WI38 (cell line): ENCODE measurements at regions not wholly inside any gene's neighbourhood (a gene's known extent, or its start where the extent isn't known, plus 50 kb on each side); places are given as distances from the start of the nearest gene placed in this dataset.

Experiments used
- H3K4me3 ChIP-seq: 2 replicates; pipeline ENCODE4 v1.5.1; 2011; ENCODE audit warnings: low read depth, mild to moderate bottlenecking, control low read depth, low read length
- TF ChIP-seq, protein P1 (sequence below): IDR thresholded peaks from 2 replicates; pipeline ENCODE4 v1.5.1; 2012; ENCODE audit warnings: low read depth, mild to moderate bottlenecking, control low read depth, low read length

DNA sequence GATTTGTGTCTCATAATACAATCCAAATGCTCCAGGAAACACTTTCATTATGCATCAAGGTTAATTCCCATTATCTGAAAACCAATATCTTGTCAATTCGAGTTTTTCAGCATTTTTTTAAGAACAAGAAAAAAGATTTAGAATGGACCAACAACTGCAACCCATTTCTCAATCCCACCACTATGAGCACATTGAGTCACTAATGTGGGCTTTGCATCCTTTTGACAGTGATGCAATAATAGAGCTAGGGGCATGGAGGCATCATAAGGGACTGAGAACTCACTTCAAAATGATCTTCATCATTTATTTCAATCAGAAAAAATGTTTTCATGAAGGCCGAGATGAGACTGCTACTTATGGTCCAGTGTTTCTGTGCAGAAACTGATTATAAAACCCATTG lies 74.8 kb upstream of the DEFB112 start:
- H3K4me3 ChIP-seq, result no peak overlapping the region
- TF ChIP-seq, protein P1, sequence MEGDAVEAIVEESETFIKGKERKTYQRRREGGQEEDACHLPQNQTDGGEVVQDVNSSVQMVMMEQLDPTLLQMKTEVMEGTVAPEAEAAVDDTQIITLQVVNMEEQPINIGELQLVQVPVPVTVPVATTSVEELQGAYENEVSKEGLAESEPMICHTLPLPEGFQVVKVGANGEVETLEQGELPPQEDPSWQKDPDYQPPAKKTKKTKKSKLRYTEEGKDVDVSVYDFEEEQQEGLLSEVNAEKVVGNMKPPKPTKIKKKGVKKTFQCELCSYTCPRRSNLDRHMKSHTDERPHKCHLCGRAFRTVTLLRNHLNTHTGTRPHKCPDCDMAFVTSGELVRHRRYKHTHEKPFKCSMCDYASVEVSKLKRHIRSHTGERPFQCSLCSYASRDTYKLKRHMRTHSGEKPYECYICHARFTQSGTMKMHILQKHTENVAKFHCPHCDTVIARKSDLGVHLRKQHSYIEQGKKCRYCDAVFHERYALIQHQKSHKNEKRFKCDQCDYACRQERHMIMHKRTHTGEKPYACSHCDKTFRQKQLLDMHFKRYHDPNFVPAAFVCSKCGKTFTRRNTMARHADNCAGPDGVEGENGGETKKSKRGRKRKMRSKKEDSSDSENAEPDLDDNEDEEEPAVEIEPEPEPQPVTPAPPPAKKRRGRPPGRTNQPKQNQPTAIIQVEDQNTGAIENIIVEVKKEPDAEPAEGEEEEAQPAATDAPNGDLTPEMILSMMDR, result no peak

DNA sequence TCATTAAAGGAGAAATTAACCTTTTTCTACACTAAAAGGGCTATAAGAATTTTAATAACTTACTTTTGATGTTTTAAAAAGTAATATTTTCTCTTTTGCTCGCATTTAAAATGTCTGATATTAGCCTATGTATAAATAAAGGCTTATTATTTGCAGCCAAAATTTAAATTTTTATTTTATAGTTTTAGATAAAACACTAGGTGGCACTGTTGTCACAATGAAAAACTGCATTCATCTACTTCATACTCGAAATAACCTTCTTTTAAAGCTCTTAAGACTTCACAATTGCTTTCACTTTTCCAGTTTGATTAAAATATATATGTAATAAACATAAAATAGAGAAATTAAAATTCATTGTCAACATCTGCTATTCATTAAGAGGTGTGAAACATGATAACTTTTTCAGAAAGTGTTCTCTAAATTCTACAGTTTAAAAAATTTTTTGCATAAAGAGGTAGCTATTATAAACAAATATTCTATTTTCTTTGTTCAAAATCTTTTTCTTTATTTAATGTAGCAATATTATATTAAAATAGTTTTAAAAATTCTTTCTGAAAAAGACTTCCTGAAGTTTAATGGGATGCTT lies 78.8 kb upstream of the DEFB112 start:
- TF ChIP-seq, protein P1, result no peak
- no peak overlapping the region for H3K4me3 ChIP-seq

- H3K4me3 ChIP-seq, result no peak overlapping the region
- TF ChIP-seq, protein P1, result no peak
Observed at GRCh38 chr6:50135968-50136367, 86.2 kb upstream of the DEFB112 start.

DNA sequence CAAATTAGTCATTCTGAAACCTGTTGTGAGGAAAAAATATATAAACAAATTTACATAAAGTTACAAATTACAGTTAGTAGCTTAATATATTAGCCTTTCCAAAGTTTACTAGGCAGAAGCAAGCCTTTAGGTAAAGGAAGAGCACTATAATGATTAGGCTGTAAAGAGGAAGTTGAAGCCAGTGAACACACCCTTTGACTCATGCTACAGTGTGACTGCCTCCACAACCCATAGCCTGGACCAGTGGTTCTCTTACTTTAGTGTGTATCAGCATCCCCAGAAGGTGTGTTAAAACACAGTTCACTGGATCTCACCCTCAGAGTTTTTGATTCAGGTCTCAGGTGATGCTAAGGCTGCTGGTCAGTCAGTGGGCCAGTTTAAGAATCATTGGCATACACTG lies 91.4 kb upstream of the DEFB112 start:
- TF ChIP-seq, protein P1, result no peak
- H3K4me3 ChIP-seq, result no peak overlapping the region

- no peak overlapping the region for H3K4me3 ChIP-seq
- TF ChIP-seq, protein P1, result no peak
Observed at GRCh38 chr6:50143011-50143719, 93.4 kb upstream of the DEFB112 start.

DNA sequence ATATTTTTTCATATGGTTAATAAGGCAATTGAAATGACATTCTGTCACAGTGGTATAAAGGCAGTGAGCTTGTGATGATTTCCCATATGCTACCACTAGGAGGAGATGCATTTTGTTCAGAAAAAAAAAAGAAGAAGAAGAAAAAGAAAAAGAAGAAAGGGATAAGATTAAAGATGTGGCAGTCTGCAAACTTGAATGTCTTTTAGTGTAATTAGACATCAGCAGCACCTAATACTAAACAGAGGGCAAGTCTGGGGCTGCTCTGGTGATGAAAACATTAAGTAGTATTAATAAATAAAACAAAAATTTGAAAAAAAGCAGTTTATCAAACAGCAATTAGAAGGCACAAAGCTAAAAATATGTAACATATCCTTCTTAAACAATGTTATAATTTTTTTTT lies 95.4 kb upstream of the DEFB112 start:
- TF ChIP-seq, protein P1, result no peak
- no peak overlapping the region for H3K4me3 ChIP-seq

DNA sequence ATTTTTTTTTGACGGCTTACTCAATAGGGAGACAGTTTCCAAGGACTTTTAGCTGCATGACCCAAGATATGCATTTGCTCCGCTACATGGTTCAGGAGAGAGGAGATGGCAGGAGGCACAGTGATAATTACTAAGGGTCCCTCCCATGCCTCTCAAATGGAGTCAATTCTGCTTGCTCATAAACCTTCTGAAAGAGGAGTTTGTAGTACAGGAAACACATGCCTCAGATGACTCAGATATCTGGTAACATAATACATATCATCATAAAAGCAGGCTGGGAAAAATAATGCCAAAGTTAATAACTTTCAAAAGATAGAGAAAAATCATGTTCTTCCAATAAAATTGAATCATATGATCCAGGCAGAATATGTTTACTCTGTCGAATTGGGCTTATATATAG lies 97.6 kb upstream of the DEFB112 start:
- H3K4me3 ChIP-seq, result no peak overlapping the region
- TF ChIP-seq, protein P1, result no peak
